Activated gamma-delta T cell treated with Interleukin-2 at 50 U/mL for 16 hours (primary cell): ENCODE measurements at regions not wholly inside any gene's neighbourhood (a gene's known extent, or its start where the extent isn't known, plus 50 kb on each side); places are given as distances from the start of the nearest gene placed in this dataset.

Experiments used
- DNase-seq: peaks from one replicate; pipeline ENCODE4 v3.0.0-alpha.2; 2020

DNA sequence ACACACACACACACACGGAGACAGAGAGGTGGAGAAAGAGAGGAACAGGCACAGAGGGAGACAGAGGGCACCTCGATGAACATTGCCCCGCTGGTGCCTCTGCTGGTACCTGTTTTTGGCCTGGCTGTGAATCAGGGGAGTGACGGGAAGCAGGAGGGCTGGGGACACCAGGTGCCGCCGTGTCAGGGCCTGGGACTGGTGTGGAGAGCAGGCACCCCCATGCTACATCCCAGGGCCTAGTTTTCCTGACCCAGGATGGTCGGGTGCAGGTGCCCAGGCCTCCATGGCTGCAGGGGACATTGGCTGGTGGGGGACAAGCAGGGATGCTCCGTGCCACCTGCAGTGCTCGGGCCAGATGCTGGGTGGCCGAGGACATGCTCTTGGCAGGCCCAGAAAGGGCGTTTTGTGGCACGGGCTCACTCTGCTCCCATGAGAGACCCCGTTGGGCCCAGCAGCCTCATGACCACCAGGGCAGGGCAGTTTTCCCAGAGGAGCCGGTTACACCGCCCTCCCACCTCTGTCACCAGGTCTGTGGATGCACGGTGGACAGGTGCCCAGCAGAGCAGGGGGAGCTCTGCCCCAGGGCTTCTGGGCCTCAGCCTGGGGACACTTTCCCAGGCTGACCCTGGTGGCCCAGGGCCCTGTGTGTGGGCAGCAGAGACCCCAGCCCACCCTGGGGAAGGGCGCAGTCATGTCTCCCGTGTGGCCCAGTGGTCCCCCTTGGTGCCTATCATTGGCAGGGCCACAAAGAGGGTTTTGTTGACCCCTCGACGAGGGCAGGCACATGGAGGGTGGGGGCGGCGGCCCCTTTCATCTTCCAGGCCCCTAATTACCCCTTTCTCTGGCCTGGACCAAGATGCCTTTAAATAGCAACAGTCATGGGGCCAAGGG, 207.5 kb upstream of the RTL1 start:
- DNase-seq, result no peak

DNA sequence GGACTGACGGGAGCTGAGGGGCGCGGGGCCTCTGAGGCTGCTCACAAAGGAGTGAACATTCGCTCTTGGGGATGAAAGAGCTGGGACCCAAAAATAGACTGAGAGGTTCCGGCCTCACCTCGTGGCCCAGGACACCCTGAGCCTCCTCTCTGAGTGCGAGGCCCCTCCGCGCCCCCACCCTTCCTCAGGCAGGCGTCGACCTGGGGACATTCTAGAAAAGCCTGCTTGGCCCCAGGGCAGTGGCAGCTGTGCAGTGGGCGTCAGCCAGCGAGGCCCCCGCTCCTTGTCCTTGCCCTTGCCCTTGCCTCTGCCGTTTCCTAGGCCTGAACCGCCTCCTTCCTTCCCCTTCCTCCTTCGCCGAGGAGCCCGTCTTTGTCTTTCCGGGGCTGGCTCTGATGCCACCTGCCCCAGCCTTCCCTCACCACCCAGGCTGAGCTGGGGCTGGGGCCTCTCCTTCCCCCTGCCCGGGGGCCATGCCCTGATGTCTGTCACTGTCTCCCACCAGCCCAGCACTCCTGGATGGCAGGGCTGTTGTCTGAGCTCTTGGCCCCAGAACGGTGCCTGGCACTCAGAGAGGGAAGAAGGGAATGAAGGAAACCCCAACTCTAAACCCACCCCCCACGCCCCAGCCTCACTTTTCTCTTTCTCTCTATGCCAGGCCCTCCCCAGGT, 208.2 kb upstream of the RTL1 start:
- DNase-seq, result no peak

DNA sequence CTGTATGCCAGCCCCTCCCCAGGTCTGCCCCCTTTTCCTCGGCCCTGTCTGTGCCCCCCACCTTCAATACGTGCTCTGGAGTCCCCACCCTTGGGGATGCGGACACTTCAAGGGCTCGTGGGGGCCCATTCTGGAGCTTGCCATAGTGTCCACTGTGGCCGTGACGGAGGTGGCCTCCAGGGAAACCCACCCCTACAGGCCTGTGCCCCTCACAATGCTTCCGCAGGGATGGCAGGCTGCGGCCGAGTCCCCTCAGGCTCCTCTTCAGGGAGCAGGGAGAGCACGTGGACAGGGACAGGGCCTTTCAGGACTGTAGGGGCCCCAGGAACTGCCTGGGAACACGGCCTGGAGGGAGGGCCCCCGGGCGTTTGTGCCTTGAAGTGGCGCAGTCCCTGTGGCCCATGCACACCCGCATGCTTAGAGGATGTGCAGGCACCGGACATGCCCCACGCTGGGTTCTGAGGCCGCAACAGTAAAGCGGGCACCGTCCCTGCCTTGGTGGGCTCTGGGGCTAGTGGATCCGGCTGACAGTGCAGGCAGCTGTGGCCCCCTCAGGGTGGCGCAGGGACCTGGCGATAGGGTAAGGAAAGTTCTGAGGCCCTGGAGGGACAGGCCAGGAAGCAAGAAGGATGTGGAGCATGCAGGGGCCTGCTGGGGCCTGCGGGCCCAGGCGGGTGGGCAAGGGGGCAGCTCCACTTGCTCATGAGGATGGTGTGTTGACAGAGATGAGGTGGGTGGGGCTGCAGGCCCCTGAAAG, 209.0 kb upstream of the RTL1 start:
- DNase-seq, result no peak

DNA sequence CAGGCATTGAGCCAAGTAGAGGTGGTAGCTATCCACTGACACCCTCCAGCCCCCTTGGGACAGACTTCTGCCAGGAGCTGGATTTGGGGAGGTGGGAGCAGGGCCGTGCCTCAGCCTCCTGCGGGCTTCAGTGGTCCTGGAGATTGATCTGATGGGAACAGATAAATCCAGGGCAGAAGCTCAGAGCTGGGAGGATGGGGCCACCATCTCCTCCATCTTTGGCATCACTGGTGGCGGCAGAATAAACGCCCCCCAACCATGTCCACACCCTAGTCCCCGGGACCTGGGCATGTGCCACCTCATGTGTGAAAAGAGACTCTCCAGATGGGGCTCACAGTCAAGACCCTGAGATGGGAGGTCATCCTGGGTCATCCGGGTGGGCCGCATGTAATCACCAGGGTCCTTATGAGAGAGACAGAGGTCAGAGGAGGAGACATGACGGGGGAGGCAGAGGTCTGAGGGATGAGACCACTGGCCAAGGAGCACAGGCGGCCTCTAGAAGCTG, 209.6 kb upstream of the RTL1 start:
- no peak for DNase-seq

DNA sequence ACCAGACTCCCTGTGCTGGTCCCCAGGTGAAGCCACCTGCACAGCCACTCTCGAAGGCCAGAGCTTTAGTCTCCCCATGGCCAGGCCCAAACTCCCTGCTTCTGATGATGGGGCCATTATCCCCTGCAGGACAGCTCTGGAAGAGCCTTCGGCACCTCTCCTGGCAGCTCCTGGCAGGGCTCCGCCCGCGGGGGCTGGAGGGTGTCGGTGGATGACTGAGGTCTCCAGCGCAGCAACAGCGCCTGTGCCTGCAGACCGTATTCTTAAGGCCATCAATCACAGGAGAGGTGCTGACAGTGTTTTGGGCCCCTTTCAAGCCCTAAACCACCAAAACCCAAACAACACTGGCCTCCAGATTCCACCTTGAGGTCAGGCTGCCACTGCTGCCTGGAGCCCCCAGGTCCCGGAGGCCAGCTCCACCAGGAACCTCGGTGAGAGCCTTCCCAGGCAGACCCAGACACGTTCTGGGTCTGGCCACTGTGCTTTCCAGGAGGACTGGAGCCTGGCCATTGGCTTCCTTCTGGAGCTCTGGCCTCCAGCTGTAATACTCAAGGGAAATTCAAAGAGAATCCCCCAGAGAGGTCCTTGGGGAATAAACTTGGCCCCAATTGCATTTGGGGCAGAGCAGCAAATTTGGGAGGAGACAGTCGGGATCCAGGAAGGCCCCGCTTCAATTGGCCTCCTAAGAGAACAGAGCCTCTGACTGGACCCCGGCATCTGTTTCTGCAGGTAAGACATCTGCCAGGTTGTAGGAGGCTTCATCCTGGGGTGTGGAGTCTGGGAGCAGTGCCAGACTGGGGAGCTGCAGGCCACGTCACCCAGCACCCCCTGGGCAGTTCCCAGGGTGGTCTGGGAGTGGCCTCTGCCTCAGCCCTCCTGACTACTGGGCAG, 210.6 kb upstream of the RTL1 start:
- DNase-seq, result no peak

DNA sequence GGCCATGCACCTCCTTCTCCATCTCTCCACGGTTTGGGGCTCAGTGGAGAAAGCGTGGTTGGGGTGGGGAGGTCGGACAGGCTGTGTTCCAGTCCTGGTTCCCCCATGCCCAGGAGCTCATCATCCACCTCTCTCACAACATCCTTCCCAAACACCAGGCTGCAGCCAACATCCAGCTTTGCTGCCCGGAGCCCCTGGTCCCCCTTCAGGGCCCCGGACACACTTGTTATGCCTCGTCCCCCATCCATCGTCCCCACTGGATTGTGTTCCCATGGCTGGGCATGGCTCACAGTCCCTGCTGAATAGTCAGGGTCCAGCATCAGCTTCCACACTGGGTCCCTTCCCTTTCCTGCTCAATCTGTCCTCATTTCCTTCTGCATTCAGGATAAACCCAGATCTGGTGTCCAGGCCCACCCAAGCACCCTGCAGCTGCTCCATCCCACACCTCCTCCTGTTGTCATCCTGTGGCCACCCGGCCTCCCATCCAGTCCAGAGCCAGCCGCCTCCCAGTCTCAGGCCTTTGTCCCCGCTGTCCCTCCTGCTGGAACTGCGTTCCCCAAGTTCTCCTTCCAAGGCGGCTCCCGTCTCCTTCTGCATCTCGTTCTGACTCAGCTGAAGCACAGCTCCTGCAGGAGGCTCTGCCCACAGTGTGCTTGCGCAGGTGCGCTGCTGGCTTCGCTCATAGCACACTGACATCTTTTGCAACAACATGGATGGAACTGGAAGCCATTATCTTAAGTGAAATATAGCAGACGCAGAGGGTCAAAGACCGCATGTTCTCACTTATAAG, 211.4 kb upstream of the RTL1 start:
- no peak for DNase-seq

DNA sequence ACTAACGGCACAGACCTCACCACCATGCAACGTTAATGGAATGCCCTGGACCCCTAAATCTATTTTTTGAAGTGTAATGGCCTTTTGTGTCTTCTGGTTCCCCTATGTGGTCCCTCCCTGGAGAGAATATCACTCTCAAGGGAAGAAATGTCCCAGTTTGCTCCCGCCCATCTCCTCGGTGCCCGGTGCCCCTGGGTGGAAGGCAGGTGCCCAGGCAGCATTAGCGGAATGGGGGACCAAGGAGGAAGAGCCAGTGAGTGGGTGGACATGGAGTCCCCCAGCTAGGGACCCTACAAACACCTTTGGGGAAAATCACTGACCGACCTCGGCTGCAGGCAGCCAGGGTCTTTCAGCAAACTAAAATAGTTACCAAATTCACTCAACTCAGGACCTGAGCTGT, 212.1 kb upstream of the RTL1 start:
- no peak for DNase-seq

DNA sequence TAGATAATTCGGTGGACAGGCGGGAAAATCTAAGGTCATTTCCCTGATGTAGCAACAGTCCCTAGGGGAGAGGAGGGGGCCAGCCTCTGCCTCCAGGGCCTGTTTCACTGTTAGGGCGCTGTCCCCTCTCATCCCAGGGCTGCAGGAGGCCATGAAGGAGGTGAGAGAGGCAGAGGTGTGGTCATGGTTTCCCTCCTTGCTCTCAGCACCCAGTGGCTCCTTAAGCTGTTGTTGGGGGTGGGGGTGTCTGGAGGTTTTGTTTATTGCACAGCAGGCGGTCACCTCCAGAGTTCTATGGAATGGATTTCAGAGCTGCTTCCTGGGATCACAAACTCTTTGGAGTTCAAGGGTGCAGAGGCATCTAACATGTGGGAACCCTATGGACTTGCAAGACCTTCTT, 212.5 kb upstream of the RTL1 start:
- no peak for DNase-seq

DNA sequence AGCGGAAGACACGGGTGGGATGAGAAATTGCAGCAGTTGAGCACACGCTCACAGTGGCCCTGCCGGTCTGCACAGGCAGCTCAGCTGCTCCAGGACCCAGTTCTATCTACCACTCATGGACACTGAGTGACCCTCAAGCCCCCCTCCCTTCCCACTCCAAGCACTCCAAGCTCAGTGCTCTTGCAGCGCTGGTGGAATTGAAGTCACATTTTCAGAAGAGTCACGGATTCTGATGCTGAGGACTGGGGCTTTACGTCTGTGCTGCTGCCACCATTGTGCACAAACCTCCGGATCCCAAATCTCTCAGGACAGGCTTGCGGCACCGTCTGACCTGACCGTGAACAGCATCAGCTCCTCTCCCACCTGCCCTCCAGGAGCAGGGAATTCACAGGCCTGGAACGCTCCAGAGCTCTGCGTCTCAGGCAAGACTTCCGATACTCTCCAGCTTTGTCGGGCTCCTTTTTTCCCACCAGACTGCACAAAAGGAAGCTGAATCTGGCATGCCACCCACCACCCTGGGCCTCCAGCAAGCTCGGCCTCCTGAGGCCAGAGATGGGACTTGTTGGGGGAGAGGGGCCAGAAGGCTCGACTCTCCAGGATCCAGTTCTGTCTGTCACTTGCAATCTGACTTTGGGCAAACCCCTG, 213.1 kb upstream of the RTL1 start:
- no peak for DNase-seq

DNA sequence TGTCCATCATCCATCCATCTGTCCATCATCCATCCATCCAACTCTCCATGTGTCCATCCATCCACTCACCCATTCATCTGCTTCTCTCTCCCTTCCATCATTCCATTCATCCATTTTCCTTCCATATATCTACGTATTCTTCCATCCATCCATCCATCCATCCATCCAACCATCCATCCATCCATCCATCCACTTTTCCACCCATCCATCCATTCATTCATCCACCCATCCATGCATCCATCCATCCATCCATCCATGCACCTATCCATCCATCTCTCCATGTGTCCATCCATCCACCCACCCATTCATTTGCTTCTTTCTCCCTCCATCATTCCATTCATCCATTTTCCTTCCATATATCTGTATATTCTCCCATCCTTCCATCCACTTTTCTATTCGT, 214.0 kb upstream of the RTL1 start:
- no peak for DNase-seq

DNA sequence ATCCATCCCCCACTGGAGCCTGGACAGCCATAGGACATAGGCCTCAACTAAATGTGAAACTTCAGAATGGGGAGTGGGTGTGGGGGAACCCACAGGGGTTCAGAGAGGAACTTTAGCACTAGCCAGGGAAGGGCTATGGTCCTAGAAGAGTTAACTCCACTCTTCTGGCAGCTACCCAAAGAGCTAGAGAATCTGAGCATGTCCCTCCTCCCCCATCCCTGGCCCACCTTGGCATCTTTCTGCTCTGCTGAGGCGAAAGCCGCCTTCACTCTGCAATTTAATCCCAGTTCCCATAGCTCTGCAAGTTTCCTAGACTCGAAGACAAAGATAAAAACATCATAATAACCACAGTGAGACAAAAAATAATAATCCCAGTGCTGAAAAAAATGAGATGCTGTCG, 214.7 kb upstream of the RTL1 start:
- DNase-seq, result no peak

DNA sequence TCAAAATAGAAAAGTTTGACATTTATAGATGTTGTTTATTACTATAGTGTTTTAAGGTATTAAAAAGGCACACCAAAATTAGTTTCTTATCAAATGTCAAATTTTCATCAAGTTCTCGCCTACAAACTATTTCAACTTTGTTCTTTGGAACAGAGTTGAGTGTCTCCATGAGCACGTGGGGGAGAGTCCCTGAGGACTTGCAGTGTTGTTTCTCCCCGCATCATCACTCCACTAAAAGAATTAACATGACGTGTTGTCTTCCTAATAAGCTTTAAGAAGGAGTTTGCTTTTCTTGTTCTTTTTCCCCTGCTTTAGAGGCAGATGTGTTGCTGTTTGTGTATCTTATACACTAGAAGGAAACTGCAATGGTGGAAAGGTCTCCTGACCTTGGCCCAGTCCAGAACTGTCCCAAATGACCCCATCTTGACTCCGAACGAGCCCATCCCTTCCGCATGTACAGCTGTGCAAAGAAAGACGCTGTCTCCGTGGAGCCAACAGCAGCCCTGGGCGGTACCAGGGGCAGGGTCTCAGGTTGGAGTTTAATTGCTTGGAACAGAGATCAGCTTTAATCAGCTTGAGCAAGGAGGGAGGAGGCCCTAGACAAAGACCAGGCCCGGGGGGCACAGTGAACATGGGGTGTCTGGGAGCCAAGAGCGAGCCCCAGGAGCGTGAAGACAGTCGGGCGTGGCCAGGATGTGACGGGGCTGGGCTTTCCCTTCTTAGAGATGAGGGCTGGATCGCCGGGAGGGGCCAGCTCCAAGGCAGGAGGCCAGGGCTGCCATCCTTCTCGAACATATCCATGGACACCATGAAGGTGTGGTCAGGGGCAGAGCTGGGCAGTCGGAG, 215.4 kb upstream of the RTL1 start:
- no peak for DNase-seq

DNA sequence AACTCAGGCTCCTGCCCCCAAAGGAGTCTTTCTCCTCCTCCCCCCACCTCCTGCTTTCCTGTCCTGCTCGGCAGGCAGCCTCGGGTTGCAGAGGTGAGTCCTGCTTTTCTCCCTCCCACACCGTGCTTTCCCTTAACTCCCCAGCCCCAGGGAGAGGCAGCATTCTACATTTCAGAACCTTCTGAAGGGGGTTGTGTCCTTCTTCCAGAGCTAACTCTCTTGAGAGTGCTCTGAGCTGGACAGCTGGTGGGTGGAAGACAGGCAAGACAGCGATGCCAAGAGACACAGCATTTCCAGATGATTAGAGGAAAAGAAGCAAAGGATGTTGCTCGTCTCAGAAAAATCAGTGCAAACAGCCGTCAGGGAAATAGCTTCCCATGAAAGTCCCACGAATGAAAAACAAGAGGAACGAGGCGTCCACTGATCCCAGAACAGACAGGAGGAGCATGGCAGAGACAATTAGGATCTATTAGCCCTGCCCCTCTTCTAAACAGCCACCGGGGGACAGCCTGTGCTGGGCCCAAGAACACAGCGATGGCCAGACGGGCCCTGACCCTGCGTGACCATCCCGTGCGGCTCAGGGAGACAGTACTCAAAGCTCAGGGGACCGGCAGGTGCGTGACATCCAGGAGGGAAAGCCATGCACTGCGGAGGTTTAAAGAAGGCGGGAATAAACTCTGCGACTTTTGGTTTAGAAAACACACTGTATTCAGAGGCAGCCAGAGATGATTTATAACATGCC, 216.5 kb upstream of the RTL1 start:
- DNase-seq, result no peak

DNA sequence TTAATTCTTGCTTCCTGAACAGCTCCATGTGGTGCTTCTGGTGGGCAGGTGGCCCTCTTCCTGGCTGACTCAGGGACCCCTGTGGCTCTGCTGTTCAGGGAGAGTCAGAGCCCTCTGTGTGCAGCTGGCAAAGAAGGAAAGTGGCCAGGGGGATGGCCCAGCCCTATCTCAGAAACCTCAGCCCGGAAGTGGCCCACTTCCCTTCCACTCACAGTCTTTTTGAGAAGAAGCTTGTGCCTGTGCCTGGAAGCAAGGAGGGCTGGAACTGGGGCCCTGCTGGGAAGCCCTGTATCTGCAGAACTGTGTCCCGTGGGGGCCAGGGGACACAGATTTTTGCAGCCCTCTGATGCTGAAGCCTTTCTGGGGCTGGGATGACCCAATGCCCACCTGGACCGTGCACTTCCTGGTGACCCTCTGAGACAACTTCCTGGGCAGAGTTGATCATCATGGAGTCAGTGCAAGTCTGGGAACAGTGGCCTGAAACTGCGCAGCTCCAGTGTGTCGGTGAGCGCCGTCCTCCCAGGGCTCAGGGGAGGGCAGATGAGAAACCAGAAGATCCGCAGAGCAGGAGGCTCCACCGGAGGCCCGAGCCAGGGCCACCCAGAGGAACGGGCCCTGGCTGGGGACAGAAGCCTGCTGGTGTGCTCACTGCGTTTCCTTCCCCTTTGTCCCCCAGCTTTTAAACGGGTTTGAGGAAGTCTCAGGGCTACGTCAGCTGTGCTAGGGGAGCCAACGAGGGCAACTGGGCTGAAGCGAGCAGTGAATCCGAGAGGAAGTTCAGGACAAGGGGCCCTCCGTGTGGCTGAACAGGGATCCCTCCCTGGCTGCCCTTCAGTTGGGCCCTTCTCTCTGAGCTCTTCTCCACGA, 217.4 kb upstream of the RTL1 start:
- DNase-seq, result no peak

DNA sequence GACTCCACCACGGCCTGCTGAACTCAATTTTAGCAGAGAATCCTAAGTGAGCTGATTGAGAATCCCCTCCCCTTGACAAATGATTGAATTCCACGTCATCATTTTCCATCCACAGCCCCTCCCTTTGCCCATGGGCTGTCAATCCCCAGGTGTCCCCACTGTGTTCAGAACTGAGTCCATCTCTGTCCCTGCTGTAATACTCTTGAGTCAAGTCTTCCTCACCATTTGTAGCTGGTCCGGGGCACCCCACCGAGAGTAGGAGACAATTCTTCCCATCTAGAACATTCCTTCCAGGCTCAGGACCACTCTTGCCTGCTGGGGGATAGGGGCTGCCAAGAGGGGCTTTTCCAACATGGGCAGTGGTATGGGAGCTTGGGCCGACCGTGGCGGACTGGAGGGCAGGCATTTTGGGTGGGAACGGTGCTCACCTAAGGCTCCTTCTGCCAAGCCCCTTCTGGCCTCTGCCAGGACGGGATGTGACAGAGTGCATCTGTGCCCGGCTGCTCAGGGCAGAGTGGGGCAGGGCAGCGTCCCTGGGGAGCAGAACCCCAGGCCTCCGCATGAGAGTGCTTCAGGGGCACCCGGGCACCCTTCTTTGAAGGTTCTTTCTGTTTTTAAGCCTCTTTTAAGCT, 218.1 kb upstream of the RTL1 start:
- no peak for DNase-seq

DNA sequence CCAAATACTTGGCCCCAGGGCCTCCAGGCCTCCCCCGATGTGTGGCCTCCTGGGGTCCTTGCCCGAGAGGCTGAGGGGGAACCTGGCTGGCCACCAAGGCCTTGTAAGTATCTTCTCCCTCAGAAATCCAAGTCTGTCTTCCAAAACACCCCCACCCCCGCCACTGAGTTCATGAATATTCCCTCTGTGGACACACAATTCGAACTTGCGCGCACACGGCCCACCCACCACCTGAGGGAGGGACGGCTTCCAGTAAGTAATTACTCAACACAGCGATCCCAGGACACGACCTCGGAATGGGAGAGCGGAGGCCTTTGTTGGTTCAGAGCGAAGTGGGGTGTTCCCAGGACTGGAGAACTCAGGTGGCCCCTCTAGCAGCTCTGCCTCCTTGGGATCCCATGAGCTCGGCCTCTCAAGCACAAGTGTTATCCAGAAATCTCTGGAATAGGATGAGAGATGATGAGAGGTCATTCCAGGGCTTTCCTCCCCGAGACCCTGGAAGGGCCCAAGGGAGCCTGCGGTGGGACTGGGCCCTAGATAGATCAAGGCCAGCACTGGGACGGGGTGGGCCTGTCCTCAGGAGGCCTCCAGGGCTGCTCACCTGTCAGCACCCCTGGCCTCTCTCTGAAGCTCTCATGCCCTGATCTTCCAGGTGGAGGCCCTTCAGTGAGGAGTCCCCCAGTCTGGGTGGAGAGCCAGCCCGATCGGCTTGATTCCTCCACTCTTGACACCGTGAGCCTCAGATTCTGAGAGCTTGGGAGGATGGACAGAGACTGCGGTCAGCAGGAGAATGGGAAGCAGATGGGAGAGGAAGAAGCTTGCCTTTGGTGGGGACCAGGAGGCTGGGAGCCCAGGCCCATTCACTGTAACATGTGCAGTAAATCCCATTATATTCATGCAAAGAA, 219.0 kb upstream of the RTL1 start:
- no peak for DNase-seq
